Sigmoid colon (tissue), 4 donors: ENCODE measurements at regions not wholly inside any gene's neighbourhood (a gene's known extent, or its start where the extent isn't known, plus 50 kb on each side); places are given as distances from the start of the nearest gene placed in this dataset.

Source experiments
- CTCF ChIP-seq, 4 experiments: fragments of 450-650 bp in 3 of 4; fragments of 200-600 bp in 1 of 4; IDR thresholded peaks; one replicate each; pipeline ENCODE4 v1.5.1; 2016 to 2019; ENCODE audit warnings: antibody characterized with exemption in 4 of 4, mild to moderate bottlenecking in 3 of 4, moderate library complexity in 2 of 4
- EP300 ChIP-seq, 4 donors: sonication (generic); formaldehyde crosslinking; IDR thresholded peaks; one replicate each; pipeline ENCODE4 v1.6.1; 2017; ENCODE audit warnings: antibody characterized with exemption in 4 of 4
- POLR2A ChIP-seq, 2 donors: fragments of 450-650 bp; IDR thresholded peaks; one replicate each; pipeline ENCODE4 v1.6.1; 2016; ENCODE audit warnings: antibody characterized with exemption in 2 of 2, mild to moderate bottlenecking in 2 of 2, moderate library complexity in 2 of 2
- POLR2AphosphoS5 ChIP-seq, 4 donors: sonication (generic); formaldehyde crosslinking; IDR thresholded peaks; one replicate each; pipeline ENCODE4 v1.6.1; 2017; ENCODE audit warnings: antibody characterized with exemption in 4 of 4

GRCh38 chr2:71934595-71935261 lies 212.9 kb downstream of the CYP26B1 start:
- TF ChIP-seq CTCF (IDR thresholded peaks at IDR 0.05) (no peak), EP300 (IDR thresholded peaks at IDR 0.05) (no peak), POLR2AphosphoS5 (IDR thresholded peaks at IDR 0.05) (peak; percentile 55 to 75 (median 68)), POLR2A (IDR thresholded peaks at IDR 0.05) (no peak)
